HG03378 (cell line): ENCODE measurements at regions not wholly inside any gene's neighbourhood (a gene's known extent, or its start where the extent isn't known, plus 50 kb on each side); places are given as distances from the start of the nearest gene placed in this dataset.

Experiments used
- ATAC-seq: cut with Tn5 transposase; IDR thresholded peaks from one replicate; pipeline ENCODE4 v1.9.1; 2021; ENCODE audit warnings: mild to moderate bottlenecking, moderate library complexity; ENCODE audit not compliant: unreplicated experiment

- no peak for ATAC-seq
Observed at GRCh38 chr11:10619131-10619680, 50.7 kb upstream of the LYVE1 start.

DNA sequence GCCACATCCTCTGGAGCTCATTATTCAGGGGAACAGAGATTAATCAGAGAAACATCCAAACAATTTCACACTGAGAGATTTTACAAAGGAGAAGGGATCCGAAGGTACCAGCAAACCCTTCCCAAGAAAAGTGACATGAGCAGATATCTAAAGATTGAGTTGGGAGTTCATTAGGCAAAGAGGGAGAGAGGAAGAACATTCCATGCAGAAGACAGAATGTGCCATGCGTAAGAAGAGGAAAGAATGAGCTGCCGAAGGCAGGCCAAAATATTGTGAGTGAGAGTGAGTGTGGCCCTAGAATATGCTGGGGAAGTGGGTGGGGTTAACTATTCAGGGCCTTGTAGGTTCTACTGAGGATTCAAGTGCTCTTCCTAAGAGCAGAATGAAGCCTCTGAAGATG, 50.0 kb upstream of the LYVE1 start:
- no peak for ATAC-seq
